ENCODE measurements at regions not wholly inside any gene's neighbourhood (a gene's known extent, or its start where the extent isn't known, plus 50 kb on each side); places are given as distances from the start of the nearest gene placed in this dataset.

- Mint-ChIP-seq H3K27me3 (ENCODE audit: unreplicated experiment) (no peaks in the 10 kb centered on the region), H3K4me3 (ENCODE audit: unreplicated experiment) (no peak overlapping the region), H3K9me3 (ENCODE audit: unreplicated experiment) (no peaks in the 10 kb centered on the region), H3K27ac (ENCODE audit: unreplicated experiment) (no peak overlapping the region), H3K4me1 (ENCODE audit: low read depth, unreplicated experiment) (peaks cover 5% of the 10 kb centered on the region), H3K36me3 (ENCODE audit: unreplicated experiment) (no peaks in the 10 kb centered on the region)
- DNase-seq: no peak
- TF ChIP-seq CTCF (IDR thresholded peaks at IDR 0.05; ENCODE audit: partially characterized antibody, unreplicated experiment): no peak
These were observed 436.3 kb upstream of the PAPPA start for GRCh38 chr9:115717298-115717697.

- TF ChIP-seq CTCF (IDR thresholded peaks at IDR 0.05; ENCODE audit: partially characterized antibody, unreplicated experiment): no peak
- Mint-ChIP-seq H3K4me1 (ENCODE audit: low read depth, unreplicated experiment) (peaks cover 3% of the 10 kb centered on the region), H3K36me3 (ENCODE audit: unreplicated experiment) (no peaks in the 10 kb centered on the region), H3K27me3 (ENCODE audit: unreplicated experiment) (no peaks in the 10 kb centered on the region), H3K4me3 (ENCODE audit: unreplicated experiment) (no peak overlapping the region), H3K9me3 (ENCODE audit: unreplicated experiment) (no peaks in the 10 kb centered on the region), H3K27ac (ENCODE audit: unreplicated experiment) (no peak overlapping the region)
- no peak for DNase-seq
These were observed 435.8 kb upstream of the PAPPA start for GRCh38 chr9:115717711-115718173.

- Mint-ChIP-seq H3K4me1 (ENCODE audit: low read depth, unreplicated experiment) (peaks cover 6% of the 10 kb centered on the region), H3K9me3 (ENCODE audit: unreplicated experiment) (peaks cover 2% of the 10 kb centered on the region)
These were observed 423.2 kb upstream of the PAPPA start for GRCh38 chr9:115730396-115730795.

GRCh38 chr9:115730845-115731244, 422.7 kb upstream of the PAPPA start:
- H3K4me3 Mint-ChIP-seq (ENCODE audit: unreplicated experiment): no peak overlapping the region
- H3K4me1 Mint-ChIP-seq (ENCODE audit: low read depth, unreplicated experiment): peaks cover 6% of the 10 kb centered on the region
- peaks cover 2% of the 10 kb centered on the region for H3K9me3 Mint-ChIP-seq (ENCODE audit: unreplicated experiment)
- H3K27me3 Mint-ChIP-seq (ENCODE audit: unreplicated experiment): peaks cover 2% of the 10 kb centered on the region
- no peak for DNase-seq
- H3K27ac Mint-ChIP-seq (ENCODE audit: unreplicated experiment): no peak overlapping the region
- no peak for TF ChIP-seq CTCF (IDR thresholded peaks at IDR 0.05; ENCODE audit: partially characterized antibody, unreplicated experiment)
- peaks cover 9% of the 10 kb centered on the region for H3K36me3 Mint-ChIP-seq (ENCODE audit: unreplicated experiment)

More at GRCh38 chr9:115730396-115730795, 423.2 kb upstream of the PAPPA start:
- TF ChIP-seq CTCF (IDR thresholded peaks at IDR 0.05; ENCODE audit: partially characterized antibody, unreplicated experiment): no peak
- peaks cover 11% of the 10 kb centered on the region for H3K36me3 Mint-ChIP-seq (ENCODE audit: unreplicated experiment)
- peaks cover 2% of the 10 kb centered on the region for H3K27me3 Mint-ChIP-seq (ENCODE audit: unreplicated experiment)
- DNase-seq: no peak
- no peak overlapping the region for H3K4me3 Mint-ChIP-seq (ENCODE audit: unreplicated experiment)
- no peak overlapping the region for H3K27ac Mint-ChIP-seq (ENCODE audit: unreplicated experiment)

GRCh38 chr9:115733318-115734110, 420.1 kb upstream of the PAPPA start:
- H3K4me3 Mint-ChIP-seq (ENCODE audit: unreplicated experiment): no peak overlapping the region
- DNase-seq: no peak
- H3K4me1 Mint-ChIP-seq (ENCODE audit: low read depth, unreplicated experiment): peaks cover 6% of the 10 kb centered on the region
- no peak for TF ChIP-seq CTCF (IDR thresholded peaks at IDR 0.05; ENCODE audit: partially characterized antibody, unreplicated experiment)
- no peaks in the 10 kb centered on the region for H3K27me3 Mint-ChIP-seq (ENCODE audit: unreplicated experiment)
- no peaks in the 10 kb centered on the region for H3K36me3 Mint-ChIP-seq (ENCODE audit: unreplicated experiment)
- H3K27ac Mint-ChIP-seq (ENCODE audit: unreplicated experiment): no peak overlapping the region
- H3K9me3 Mint-ChIP-seq (ENCODE audit: unreplicated experiment): no peaks in the 10 kb centered on the region

Measured in glutamatergic neuron (in vitro differentiated cells).